ENCODE measurements at regions not wholly inside any gene's neighbourhood (a gene's known extent, or its start where the extent isn't known, plus 50 kb on each side); places are given as distances from the start of the nearest gene placed in this dataset.

GRCh38 chr19:29380581-29380980, 145.2 kb upstream of the VSTM2B start:
- H3K9me2 ChIP-seq (ENCODE audit: insufficient read depth, low read length), result no peaks in the 10 kb centered on the region
- no peaks in the 10 kb centered on the region for H4K20me1 ChIP-seq (ENCODE audit: insufficient read depth)
- no peak for TF ChIP-seq TAF1 (IDR thresholded peaks at IDR 0.05; ENCODE audit: low read depth)
- TF ChIP-seq CTCF (IDR thresholded peaks at IDR 0.05; ENCODE audit: poor library complexity, severe bottlenecking), result no peak
- no peak for TF ChIP-seq RAD21 (conservative IDR thresholded peaks at IDR 0.05)
- no peak for TF ChIP-seq EP300 (conservative IDR thresholded peaks at IDR 0.05; ENCODE audit: poor library complexity, severe bottlenecking)
- TF ChIP-seq SMC3 (conservative IDR thresholded peaks at IDR 0.05; ENCODE audit: poor library complexity), result no peak
- no peak for TF ChIP-seq POLR2AphosphoS5 (IDR thresholded peaks at IDR 0.05)
- TF ChIP-seq REST (IDR thresholded peaks at IDR 0.05; ENCODE audit: borderline replicate concordance), result no peak
- no peak for TF ChIP-seq MXI1 (conservative IDR thresholded peaks at IDR 0.05; ENCODE audit: poor library complexity, severe bottlenecking)
- TF ChIP-seq EZH2 (IDR thresholded peaks at IDR 0.05; ENCODE audit: borderline replicate concordance, insufficient read depth, low read length, poor library complexity, severe bottlenecking), result no peak

GRCh38 chr19:29381353-29382203, 144.2 kb upstream of the VSTM2B start:
- Histone ChIP-seq H3K9ac (ENCODE audit: low read length) (no peak overlapping the region), H3K79me2 (replicated peaks; ENCODE audit: insufficient read depth, low read length) (no peaks in the 10 kb centered on the region), H3K36me3 (ENCODE audit: insufficient read depth, low read length) (no peaks in the 10 kb centered on the region), H3K9me3 (ENCODE audit: low read length) (no peaks in the 10 kb centered on the region), H3F3A (ENCODE audit: insufficient read depth, low read length, poor library complexity, severe bottlenecking) (no peaks in the 10 kb centered on the region), H3K27me3 (ENCODE audit: insufficient read depth, low read depth, low read length) (no peaks in the 10 kb centered on the region), H4K20me1 (ENCODE audit: insufficient read depth) (no peaks in the 10 kb centered on the region), H3K27ac (ENCODE audit: low read length) (no peak overlapping the region), H3K4me3 (ENCODE audit: low read length) (no peak overlapping the region), H3K4me2 (ENCODE audit: low read length) (no peak overlapping the region), H2AFZ (ENCODE audit: low read depth, low read length) (no peak overlapping the region), H3K9me2 (ENCODE audit: insufficient read depth, low read length) (no peaks in the 10 kb centered on the region)
- TF ChIP-seq TAF1 (IDR thresholded peaks at IDR 0.05; ENCODE audit: low read depth), result no peak
- TF ChIP-seq MXI1 (conservative IDR thresholded peaks at IDR 0.05; ENCODE audit: poor library complexity, severe bottlenecking), result no peak
- TF ChIP-seq RAD21 (conservative IDR thresholded peaks at IDR 0.05), result no peak
- TF ChIP-seq POLR2AphosphoS5 (IDR thresholded peaks at IDR 0.05), result no peak
- no peak for TF ChIP-seq EZH2 (IDR thresholded peaks at IDR 0.05; ENCODE audit: borderline replicate concordance, insufficient read depth, low read length, poor library complexity, severe bottlenecking)
- TF ChIP-seq REST (IDR thresholded peaks at IDR 0.05; ENCODE audit: borderline replicate concordance), result no peak
- no peak for TF ChIP-seq SMC3 (conservative IDR thresholded peaks at IDR 0.05; ENCODE audit: poor library complexity)
- TF ChIP-seq EP300 (conservative IDR thresholded peaks at IDR 0.05; ENCODE audit: poor library complexity, severe bottlenecking), result no peak
- no peak for TF ChIP-seq CTCF (IDR thresholded peaks at IDR 0.05; ENCODE audit: poor library complexity, severe bottlenecking)

More at GRCh38 chr19:29380581-29380980, 145.2 kb upstream of the VSTM2B start:
- Histone ChIP-seq H2AFZ (ENCODE audit: low read depth, low read length) (no peak overlapping the region), H3K4me2 (ENCODE audit: low read length) (no peak overlapping the region), H3K9ac (ENCODE audit: low read length) (no peak overlapping the region), H3K36me3 (ENCODE audit: insufficient read depth, low read length) (no peaks in the 10 kb centered on the region), H3K4me3 (ENCODE audit: low read length) (no peak overlapping the region), H3K79me2 (replicated peaks; ENCODE audit: insufficient read depth, low read length) (no peaks in the 10 kb centered on the region), H3F3A (ENCODE audit: insufficient read depth, low read length, poor library complexity, severe bottlenecking) (no peaks in the 10 kb centered on the region), H3K27me3 (ENCODE audit: insufficient read depth, low read depth, low read length) (no peaks in the 10 kb centered on the region), H3K9me3 (ENCODE audit: low read length) (no peaks in the 10 kb centered on the region), H3K27ac (ENCODE audit: low read length) (no peak overlapping the region)

Measured in neural cell (in vitro differentiated cells).